Left ventricle myocardium inferior (tissue), 1 donor: ENCODE measurements at regions not wholly inside any gene's neighbourhood (a gene's known extent, or its start where the extent isn't known, plus 50 kb on each side); places are given as distances from the start of the nearest gene placed in this dataset.

ENCODE experiments used
- DNase-seq: peaks from one replicate; pipeline ENCODE4 v3.0.0-alpha.2; 2020
- H3K27ac ChIP-seq: fragments of 200-600 bp; replicated peaks from 2 replicates; pipeline ENCODE4 v1.8.0; 2021
- H3K27me3 ChIP-seq: fragments of 200-600 bp; 2 replicates; pipeline ENCODE4 v1.8.0; 2021; ENCODE audit warnings: low read depth
- H3K36me3 ChIP-seq: fragments of 200-600 bp; 2 replicates; pipeline ENCODE4 v1.8.0; 2021
- H3K4me1 ChIP-seq: fragments of 200-600 bp; 2 replicates; pipeline ENCODE4 v1.8.0; 2021
- H3K4me3 ChIP-seq: fragments of 200-600 bp; 2 replicates; pipeline ENCODE4 v1.8.0; 2021; ENCODE audit warnings: mild to moderate bottlenecking, moderate library complexity
- H3K9me3 ChIP-seq: fragments of 200-600 bp; replicated peaks from 2 replicates; pipeline ENCODE4 v1.8.0; 2021
- CTCF ChIP-seq: fragments of 200-600 bp; IDR thresholded peaks from 2 replicates; pipeline ENCODE4 v1.8.0; 2021; ENCODE audit warnings: antibody characterized with exemption, mild to moderate bottlenecking, borderline replicate concordance
- intact Hi-C: fragments of 100-400 bp; cut with micrococcal nuclease; formaldehyde crosslinking; loops from one replicate; pipeline ENCODE4 v1.11.0; 2022
- donor health status: DM: no; HTN: yes; CAD: no; lungs with severe emphysema.

GRCh38 chr3:176378789-176379188 lies 818.5 kb downstream of the TBL1XR1 start:
- H3K27ac ChIP-seq = no peak overlapping the region
- no peaks in the 10 kb centered on the region for H3K36me3 ChIP-seq
- no peaks in the 10 kb centered on the region for H3K9me3 ChIP-seq
- no peak for DNase-seq
- H3K4me3 ChIP-seq = no peak overlapping the region
- no peaks in the 10 kb centered on the region for H3K27me3 ChIP-seq
- TF ChIP-seq CTCF = no peak
- intact Hi-C loops = no loop called here
- H3K4me1 ChIP-seq = no peaks in the 10 kb centered on the region

DNA sequence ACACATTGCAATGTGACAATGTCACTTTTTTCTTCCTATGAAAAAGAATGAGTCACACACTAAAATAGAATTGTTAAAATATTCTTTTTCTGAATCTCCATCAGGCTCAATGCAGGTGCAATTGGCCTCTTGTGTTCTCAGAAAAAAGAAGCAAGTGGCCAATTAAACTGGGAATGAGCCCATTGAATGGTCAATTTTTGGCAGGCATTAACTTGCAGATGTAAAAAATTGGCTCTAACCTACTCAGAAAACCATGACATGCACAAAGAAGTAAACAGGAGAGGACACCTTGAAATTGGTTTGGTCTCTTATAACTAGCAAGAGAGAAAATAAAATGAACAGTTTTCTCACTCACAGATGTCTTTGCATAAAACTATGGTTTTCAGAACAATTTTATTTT lies 820.8 kb downstream of the TBL1XR1 start:
- TF ChIP-seq CTCF = no peak
- intact Hi-C loops = no loop called here
- Histone ChIP-seq H3K4me3 (no peak overlapping the region), H3K36me3 (no peaks in the 10 kb centered on the region), H3K9me3 (peaks cover 12% of the 10 kb centered on the region), H3K27me3 (no peaks in the 10 kb centered on the region), H3K4me1 (no peaks in the 10 kb centered on the region), H3K27ac (no peak overlapping the region)
- no peak for DNase-seq

DNA sequence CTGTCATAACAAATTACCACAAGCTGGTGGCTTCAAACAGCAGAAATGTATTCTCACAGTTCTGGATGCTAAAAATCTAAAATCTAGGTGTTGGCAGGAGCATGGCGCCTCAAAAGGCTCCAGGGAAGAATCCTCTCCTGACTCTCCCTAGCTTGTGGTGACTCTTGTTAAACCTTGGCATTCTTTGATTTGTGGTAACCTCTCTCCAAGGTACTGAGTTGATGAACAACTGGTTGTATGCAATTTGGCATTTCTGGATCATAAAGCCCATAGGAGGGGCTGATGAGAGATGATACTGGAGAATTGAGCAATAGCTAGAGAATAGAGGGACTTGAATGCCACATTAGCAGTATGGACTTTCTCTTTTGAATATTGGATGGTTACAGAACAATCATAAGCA lies 821.8 kb downstream of the TBL1XR1 start:
- TF ChIP-seq CTCF = no peak
- no peaks in the 10 kb centered on the region for H3K4me1 ChIP-seq
- intact Hi-C loops = no loop called here
- H3K36me3 ChIP-seq = no peaks in the 10 kb centered on the region
- no peak for DNase-seq
- no peak overlapping the region for H3K4me3 ChIP-seq
- H3K9me3 ChIP-seq = peaks cover 12% of the 10 kb centered on the region
- H3K27me3 ChIP-seq = no peaks in the 10 kb centered on the region
- no peak overlapping the region for H3K27ac ChIP-seq

DNA sequence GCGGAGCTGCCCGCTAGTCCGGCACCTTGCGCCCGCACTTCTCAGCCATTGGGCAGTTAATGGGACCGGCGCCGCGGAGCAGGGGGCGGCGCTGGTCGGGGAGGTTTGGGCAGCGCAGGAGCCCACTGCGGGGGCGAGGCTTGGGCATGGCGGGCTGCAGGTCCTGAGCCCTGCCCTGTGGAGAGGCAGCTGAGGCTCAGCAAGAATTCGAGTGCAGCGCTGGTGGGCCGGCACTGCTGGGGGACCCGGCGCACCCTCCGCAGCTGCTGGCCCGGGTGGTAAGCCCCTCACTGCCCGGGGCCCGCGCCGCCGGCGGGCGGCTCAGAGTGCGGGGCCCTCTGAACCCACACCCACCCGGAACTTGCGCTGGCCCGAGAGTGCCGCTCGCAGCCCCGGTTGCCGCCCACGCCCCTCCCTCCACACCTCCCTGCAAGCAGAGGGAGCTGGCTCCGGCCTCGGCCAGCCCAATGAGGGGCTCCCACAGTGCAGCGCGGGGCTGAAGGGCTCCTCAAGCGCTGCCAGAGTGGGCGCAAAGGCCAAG lies 835.0 kb downstream of the TBL1XR1 start:
- Histone ChIP-seq H3K27me3 (no peaks in the 10 kb centered on the region), H3K36me3 (no peaks in the 10 kb centered on the region), H3K4me3 (no peak overlapping the region), H3K9me3 (peaks cover 5% of the 10 kb centered on the region), H3K27ac (no peak overlapping the region), H3K4me1 (no peaks in the 10 kb centered on the region)
- TF ChIP-seq CTCF = no peak
- no peak for DNase-seq
- intact Hi-C loops = no loop called here

DNA sequence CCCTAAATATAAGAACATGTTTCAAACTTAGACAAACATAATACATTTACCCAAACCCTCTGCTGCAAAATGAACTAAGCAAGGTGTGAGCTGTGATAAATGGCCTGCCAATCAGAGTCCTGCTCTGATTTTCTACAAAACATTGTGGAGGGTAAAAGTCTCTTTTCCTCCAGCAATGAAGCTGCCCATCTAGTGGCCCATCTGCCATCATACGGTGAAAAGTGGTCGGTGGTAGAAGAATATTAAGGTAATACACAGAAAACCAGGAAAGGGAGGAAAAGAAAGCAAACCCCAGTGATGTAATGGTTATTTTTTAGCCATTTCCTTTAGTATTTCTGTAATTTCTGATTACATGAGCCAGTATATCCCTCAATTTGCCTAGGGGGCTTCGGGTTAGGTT lies 838.1 kb downstream of the TBL1XR1 start:
- Histone ChIP-seq H3K36me3 (no peaks in the 10 kb centered on the region), H3K4me1 (no peaks in the 10 kb centered on the region), H3K27ac (no peak overlapping the region), H3K4me3 (no peak overlapping the region), H3K9me3 (peaks cover 5% of the 10 kb centered on the region), H3K27me3 (no peaks in the 10 kb centered on the region)
- DNase-seq = no peak
- TF ChIP-seq CTCF = no peak
- intact Hi-C loops = no loop called here

GRCh38 chr3:176357891-176358290 lies 839.4 kb downstream of the TBL1XR1 start:
- intact Hi-C loops = no loop called here
- DNase-seq = no peak
- no peaks in the 10 kb centered on the region for H3K36me3 ChIP-seq
- H3K27me3 ChIP-seq = no peaks in the 10 kb centered on the region
- H3K4me1 ChIP-seq = no peaks in the 10 kb centered on the region
- TF ChIP-seq CTCF = no peak
- H3K27ac ChIP-seq = no peak overlapping the region
- no peak overlapping the region for H3K4me3 ChIP-seq
- peaks cover 5% of the 10 kb centered on the region for H3K9me3 ChIP-seq
